ENCODE measurements at regions not wholly inside any gene's neighbourhood (a gene's known extent, or its start where the extent isn't known, plus 50 kb on each side); places are given as distances from the start of the nearest gene placed in this dataset.

GRCh38 chrX:117689956-117690355 lies 426.7 kb downstream of the KLHL13 start:
- Histone ChIP-seq H3K27ac (no peak overlapping the region), H3K36me3 (no peaks in the 10 kb centered on the region), H3K4me1 (ENCODE audit: low read depth) (no peaks in the 10 kb centered on the region), H3K27me3 (no peaks in the 10 kb centered on the region), H3K4me3 (no peak overlapping the region), H3K9me3 (ENCODE audit: low read depth) (no peaks in the 10 kb centered on the region)
- TF ChIP-seq CTCF (IDR thresholded peaks at IDR 0.05; ENCODE audit: low read depth, low read length), result no peak
- no peak for DNase-seq (ENCODE audit: low read depth in 1 of 2, low spot score in 1 of 2)

GRCh38 chrX:117680286-117680685 lies 436.3 kb downstream of the KLHL13 start:
- H3K9me3 ChIP-seq (ENCODE audit: low read depth), result no peaks in the 10 kb centered on the region
- H3K27me3 ChIP-seq, result no peaks in the 10 kb centered on the region
- no peak overlapping the region for H3K4me3 ChIP-seq
- H3K27ac ChIP-seq, result no peak overlapping the region
- no peak for TF ChIP-seq CTCF (IDR thresholded peaks at IDR 0.05; ENCODE audit: low read depth, low read length)
- H3K36me3 ChIP-seq, result no peaks in the 10 kb centered on the region
- DNase-seq (ENCODE audit: low read depth in 1 of 2, low spot score in 1 of 2), result no peak
- H3K4me1 ChIP-seq (ENCODE audit: low read depth), result no peaks in the 10 kb centered on the region

- TF ChIP-seq CTCF (IDR thresholded peaks at IDR 0.05; ENCODE audit: low read depth, low read length), result no peak
- H3K27me3 ChIP-seq, result no peaks in the 10 kb centered on the region
- H3K4me3 ChIP-seq, result no peak overlapping the region
- H3K4me1 ChIP-seq (ENCODE audit: low read depth), result no peaks in the 10 kb centered on the region
- no peaks in the 10 kb centered on the region for H3K9me3 ChIP-seq (ENCODE audit: low read depth)
- no peak overlapping the region for H3K27ac ChIP-seq
- H3K36me3 ChIP-seq, result no peaks in the 10 kb centered on the region
- DNase-seq (ENCODE audit: low read depth in 1 of 2, low spot score in 1 of 2), result no peak
These were observed 463.2 kb downstream of the KLHL13 start for GRCh38 chrX:117653396-117653795.

GRCh38 chrX:117645639-117646038 lies 471.0 kb downstream of the KLHL13 start:
- no peak for DNase-seq (ENCODE audit: low read depth in 1 of 2, low spot score in 1 of 2)
- no peak for TF ChIP-seq CTCF (IDR thresholded peaks at IDR 0.05; ENCODE audit: low read depth, low read length)

GRCh38 chrX:117641913-117642656 lies 474.5 kb downstream of the KLHL13 start:
- TF ChIP-seq CTCF (IDR thresholded peaks at IDR 0.05; ENCODE audit: low read depth, low read length), result no peak
- H3K27ac ChIP-seq, result no peak overlapping the region

More at GRCh38 chrX:117645639-117646038, 471.0 kb downstream of the KLHL13 start:
- H3K27ac ChIP-seq, result no peak overlapping the region
- H3K4me3 ChIP-seq, result no peak overlapping the region
- H3K4me1 ChIP-seq (ENCODE audit: low read depth), result no peaks in the 10 kb centered on the region
- no peaks in the 10 kb centered on the region for H3K36me3 ChIP-seq
- no peaks in the 10 kb centered on the region for H3K27me3 ChIP-seq
- H3K9me3 ChIP-seq (ENCODE audit: low read depth), result no peaks in the 10 kb centered on the region

More at GRCh38 chrX:117641913-117642656, 474.5 kb downstream of the KLHL13 start:
- H3K36me3 ChIP-seq, result no peaks in the 10 kb centered on the region
- H3K4me3 ChIP-seq, result no peak overlapping the region
- H3K4me1 ChIP-seq (ENCODE audit: low read depth), result no peaks in the 10 kb centered on the region
- no peak for DNase-seq (ENCODE audit: low read depth in 1 of 2, low spot score in 1 of 2)
- H3K27me3 ChIP-seq, result no peaks in the 10 kb centered on the region
- H3K9me3 ChIP-seq (ENCODE audit: low read depth), result no peaks in the 10 kb centered on the region

Data from cardiac muscle cell (in vitro differentiated cells and primary cell).